MM.1S (cell line): ENCODE measurements at regions not wholly inside any gene's neighbourhood (a gene's known extent, or its start where the extent isn't known, plus 50 kb on each side); places are given as distances from the start of the nearest gene placed in this dataset.

ENCODE experiments used
- EZH2 ChIP-seq: fragments of 300-600 bp; sonication (generic); optimal IDR thresholded peaks from 2 replicates; pipeline ENCODE3; 2017; ENCODE audit warnings: low read depth, mild to moderate bottlenecking, antibody characterized with exemption, low read length, mixed read lengths
- TF ChIP-seq, protein P1 (sequence below): fragments of 300-600 bp; sonication (generic); IDR thresholded peaks from 2 replicates; pipeline ENCODE4 v1.5.1; 2016; ENCODE audit warnings: antibody characterized with exemption, low read length, mixed read lengths

GRCh38 chr7:20062932-20063331 is 154.3 kb downstream of the MACC1 start:
- no peak for TF ChIP-seq EZH2
- TF ChIP-seq, protein P1, sequence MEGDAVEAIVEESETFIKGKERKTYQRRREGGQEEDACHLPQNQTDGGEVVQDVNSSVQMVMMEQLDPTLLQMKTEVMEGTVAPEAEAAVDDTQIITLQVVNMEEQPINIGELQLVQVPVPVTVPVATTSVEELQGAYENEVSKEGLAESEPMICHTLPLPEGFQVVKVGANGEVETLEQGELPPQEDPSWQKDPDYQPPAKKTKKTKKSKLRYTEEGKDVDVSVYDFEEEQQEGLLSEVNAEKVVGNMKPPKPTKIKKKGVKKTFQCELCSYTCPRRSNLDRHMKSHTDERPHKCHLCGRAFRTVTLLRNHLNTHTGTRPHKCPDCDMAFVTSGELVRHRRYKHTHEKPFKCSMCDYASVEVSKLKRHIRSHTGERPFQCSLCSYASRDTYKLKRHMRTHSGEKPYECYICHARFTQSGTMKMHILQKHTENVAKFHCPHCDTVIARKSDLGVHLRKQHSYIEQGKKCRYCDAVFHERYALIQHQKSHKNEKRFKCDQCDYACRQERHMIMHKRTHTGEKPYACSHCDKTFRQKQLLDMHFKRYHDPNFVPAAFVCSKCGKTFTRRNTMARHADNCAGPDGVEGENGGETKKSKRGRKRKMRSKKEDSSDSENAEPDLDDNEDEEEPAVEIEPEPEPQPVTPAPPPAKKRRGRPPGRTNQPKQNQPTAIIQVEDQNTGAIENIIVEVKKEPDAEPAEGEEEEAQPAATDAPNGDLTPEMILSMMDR = no peak
